Thyroid gland (tissue), 4 donors: ENCODE measurements at regions not wholly inside any gene's neighbourhood (a gene's known extent, or its start where the extent isn't known, plus 50 kb on each side); places are given as distances from the start of the nearest gene placed in this dataset.

ENCODE experiments used
- POLR2A ChIP-seq, 2 donors: fragments of 450-650 bp; IDR thresholded peaks; one replicate each; pipeline ENCODE4 v1.6.1; 2017; ENCODE audit warnings: antibody characterized with exemption in 2 of 2, mild to moderate bottlenecking in 2 of 2, moderate library complexity in 1 of 2
- TF ChIP-seq, protein P1 (sequence below), 6 experiments: fragments of 200-600 bp in 3 of 6; fragments of 450-650 bp in 3 of 6; sonication (generic) in 3 of 6; IDR thresholded peaks; one replicate each; pipeline ENCODE4 v1.5.1; 2016 to 2019; ENCODE audit warnings: antibody characterized with exemption in 6 of 6, mild to moderate bottlenecking in 2 of 6, inconsistent platforms in 1 of 6, moderate library complexity in 1 of 6

DNA sequence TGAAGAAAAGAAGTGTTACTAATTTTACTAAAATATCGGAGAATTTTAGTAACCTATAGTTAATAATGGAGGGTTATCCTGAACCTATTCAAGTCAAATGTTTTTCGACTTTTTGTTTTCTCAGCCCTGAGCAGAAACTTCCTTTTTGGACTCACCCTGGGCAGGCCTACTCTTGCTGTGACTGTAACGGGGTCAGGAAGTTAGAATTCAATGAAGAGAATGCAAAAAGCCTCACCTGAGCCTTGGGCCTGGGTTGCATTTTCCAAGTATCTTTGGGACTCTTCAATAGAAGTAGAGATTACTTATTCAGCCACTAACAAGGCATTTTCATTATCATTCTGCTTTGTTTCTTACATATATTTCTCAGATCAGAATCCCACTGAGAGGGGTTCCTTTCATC is 405.3 kb downstream of the TLR4 start:
- TF ChIP-seq, protein P1, sequence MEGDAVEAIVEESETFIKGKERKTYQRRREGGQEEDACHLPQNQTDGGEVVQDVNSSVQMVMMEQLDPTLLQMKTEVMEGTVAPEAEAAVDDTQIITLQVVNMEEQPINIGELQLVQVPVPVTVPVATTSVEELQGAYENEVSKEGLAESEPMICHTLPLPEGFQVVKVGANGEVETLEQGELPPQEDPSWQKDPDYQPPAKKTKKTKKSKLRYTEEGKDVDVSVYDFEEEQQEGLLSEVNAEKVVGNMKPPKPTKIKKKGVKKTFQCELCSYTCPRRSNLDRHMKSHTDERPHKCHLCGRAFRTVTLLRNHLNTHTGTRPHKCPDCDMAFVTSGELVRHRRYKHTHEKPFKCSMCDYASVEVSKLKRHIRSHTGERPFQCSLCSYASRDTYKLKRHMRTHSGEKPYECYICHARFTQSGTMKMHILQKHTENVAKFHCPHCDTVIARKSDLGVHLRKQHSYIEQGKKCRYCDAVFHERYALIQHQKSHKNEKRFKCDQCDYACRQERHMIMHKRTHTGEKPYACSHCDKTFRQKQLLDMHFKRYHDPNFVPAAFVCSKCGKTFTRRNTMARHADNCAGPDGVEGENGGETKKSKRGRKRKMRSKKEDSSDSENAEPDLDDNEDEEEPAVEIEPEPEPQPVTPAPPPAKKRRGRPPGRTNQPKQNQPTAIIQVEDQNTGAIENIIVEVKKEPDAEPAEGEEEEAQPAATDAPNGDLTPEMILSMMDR (IDR thresholded peaks at IDR 0.05), result no peak
- no peak for TF ChIP-seq POLR2A (IDR thresholded peaks at IDR 0.05)
